ENCODE measurements at regions not wholly inside any gene's neighbourhood (a gene's known extent, or its start where the extent isn't known, plus 50 kb on each side); places are given as distances from the start of the nearest gene placed in this dataset.

DNA sequence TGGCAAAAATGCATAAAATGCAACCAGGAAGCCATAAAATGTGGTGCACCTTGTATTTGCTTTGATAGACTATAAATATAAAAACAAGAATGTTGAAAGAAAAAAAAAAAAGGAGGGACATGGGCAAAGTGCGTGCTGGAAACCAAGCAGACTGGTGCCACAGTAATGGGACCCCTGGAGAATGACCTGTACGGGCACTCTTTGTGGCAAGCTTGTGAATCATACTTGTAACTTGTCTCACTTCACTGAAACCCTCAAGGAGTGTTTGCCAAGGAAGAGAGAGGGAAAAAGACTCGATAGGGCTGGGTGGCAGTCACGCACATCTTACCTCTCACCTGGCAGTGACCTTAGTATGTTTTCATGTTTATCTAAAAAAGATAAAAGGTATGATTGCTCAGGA, 1183.6 kb downstream of the GATA3 start:
- TF ChIP-seq ZNF274 (IDR thresholded peaks at IDR 0.05; ENCODE audit: low read depth, low read length) (no peak), SUZ12 (IDR thresholded peaks at IDR 0.05; ENCODE audit: extremely low read depth, insufficient read depth, insufficient read length) (no peak)
